GM18508 (cell line): ENCODE measurements at regions not wholly inside any gene's neighbourhood (a gene's known extent, or its start where the extent isn't known, plus 50 kb on each side); places are given as distances from the start of the nearest gene placed in this dataset.

Source experiments
- ATAC-seq: cut with Tn5 transposase; IDR thresholded peaks from one replicate; pipeline ENCODE4 v1.9.1; 2021; ENCODE audit warnings: moderate number of reproducible peaks; ENCODE audit not compliant: insufficient read depth, unreplicated experiment

GRCh38 chr13:39100996-39101738 lies 62.9 kb downstream of the NHLRC3 start:
- ATAC-seq, result no peak

GRCh38 chr13:39102981-39103490 lies 64.8 kb downstream of the NHLRC3 start:
- no peak for ATAC-seq

GRCh38 chr13:39105110-39105509 lies 66.9 kb downstream of the NHLRC3 start:
- ATAC-seq, result no peak

GRCh38 chr13:39106216-39107005 lies 68.2 kb downstream of the NHLRC3 start:
- no peak for ATAC-seq

- no peak for ATAC-seq
Measured at GRCh38 chr13:39107561-39107960, 69.3 kb downstream of the NHLRC3 start.

GRCh38 chr13:39108783-39109182 lies 70.5 kb downstream of the NHLRC3 start:
- no peak for ATAC-seq

GRCh38 chr13:39110518-39111097 lies 72.4 kb downstream of the NHLRC3 start:
- no peak for ATAC-seq

GRCh38 chr13:39111145-39111544 lies 72.9 kb downstream of the NHLRC3 start:
- no peak for ATAC-seq

- ATAC-seq, result no peak
Measured at GRCh38 chr13:39119422-39119821, 81.2 kb downstream of the NHLRC3 start.

GRCh38 chr13:39123578-39123977 lies 85.3 kb downstream of the NHLRC3 start:
- ATAC-seq, result no peak

GRCh38 chr13:39129213-39129612 lies 91.0 kb downstream of the NHLRC3 start:
- no peak for ATAC-seq

GRCh38 chr13:39130301-39130700 lies 92.0 kb downstream of the NHLRC3 start:
- ATAC-seq, result no peak

- ATAC-seq, result no peak
Measured at GRCh38 chr13:39132286-39133230, 94.3 kb downstream of the NHLRC3 start.

- ATAC-seq, result no peak
Measured at GRCh38 chr13:39133781-39134180, 95.5 kb downstream of the NHLRC3 start.

GRCh38 chr13:39134574-39134973 lies 96.3 kb downstream of the NHLRC3 start:
- no peak for ATAC-seq

- no peak for ATAC-seq
Measured at GRCh38 chr13:39144391-39144790, 106.1 kb downstream of the NHLRC3 start.

- ATAC-seq, result no peak
Measured at GRCh38 chr13:39144941-39145533, 106.8 kb downstream of the NHLRC3 start.

- ATAC-seq, result no peak
Measured at GRCh38 chr13:39148513-39148961, 110.3 kb downstream of the NHLRC3 start.

GRCh38 chr13:39149896-39150295 lies 111.6 kb downstream of the NHLRC3 start:
- ATAC-seq, result no peak

- ATAC-seq, result no peak
Measured at GRCh38 chr13:39154041-39154440, 115.8 kb downstream of the NHLRC3 start.
